DND-41 (cell line): ENCODE measurements at regions not wholly inside any gene's neighbourhood (a gene's known extent, or its start where the extent isn't known, plus 50 kb on each side); places are given as distances from the start of the nearest gene placed in this dataset.

Experiments used
- ATAC-seq: fragments of 200-7000 bp; cut with Tn5 transposase; 3 replicates; pipeline ENCODE4 v1.9.1; 2021; ENCODE audit warnings: low read depth; ENCODE audit not compliant: insufficient read depth
- DNase-seq: peaks from one replicate; pipeline ENCODE4 v3.0.0-alpha.2; 2020
- H2AFZ ChIP-seq: 2 replicates; pipeline ENCODE4 v1.6.0; 2012; ENCODE audit warnings: low read depth, low read length
- H3K27ac ChIP-seq: 2 replicates; pipeline ENCODE4 v1.5.1; 2012; ENCODE audit warnings: low read length, inconsistent platforms
- H3K27me3 ChIP-seq: fragments of 200-600 bp; sonication (generic); 2 replicates; pipeline ENCODE4 v1.6.0; 2012; ENCODE audit warnings: low read length, mild to moderate bottlenecking, inconsistent platforms; ENCODE audit not compliant: insufficient read depth, poor library complexity
- H3K36me3 ChIP-seq: 2 replicates; pipeline ENCODE4 v1.5.1; 2012; ENCODE audit warnings: low read length, inconsistent platforms; ENCODE audit not compliant: insufficient read depth
- H3K4me1 ChIP-seq: 2 replicates; pipeline ENCODE4 v1.5.1; 2012; ENCODE audit warnings: mild to moderate bottlenecking, low read length; ENCODE audit not compliant: insufficient read depth
- H3K4me2 ChIP-seq: 2 replicates; pipeline ENCODE4 v1.6.0; 2012; ENCODE audit warnings: mild to moderate bottlenecking, moderate library complexity, low read length, inconsistent platforms; ENCODE audit not compliant: insufficient read depth
- H3K4me3 ChIP-seq, 2 experiments: fragments of 200-600 bp in 1 of 2; shearing (Covaris generic) in 1 of 2; 2 replicates each; pipeline ENCODE4 v1.5.1; 2012 to 2016; ENCODE audit warnings: inconsistent platforms in 2 of 2, low read length in 2 of 2, mild to moderate bottlenecking in 2 of 2, low read depth in 1 of 2, moderate library complexity in 1 of 2
- H3K79me2 ChIP-seq: 2 replicates; pipeline ENCODE4 v1.6.0; 2012; ENCODE audit warnings: low read length, inconsistent platforms; ENCODE audit not compliant: insufficient read depth
- H3K9ac ChIP-seq: 2 replicates; pipeline ENCODE4 v1.6.0; 2012; ENCODE audit warnings: low read depth, mild to moderate bottlenecking, inconsistent platforms, low read length, moderate library complexity
- H3K9me3 ChIP-seq: 2 replicates; pipeline ENCODE4 v1.5.1; 2012; ENCODE audit warnings: low read length, moderate library complexity, mild to moderate bottlenecking, inconsistent platforms; ENCODE audit not compliant: insufficient read depth, severe bottlenecking
- H4K20me1 ChIP-seq: 2 replicates; pipeline ENCODE4 v1.6.0; 2012; ENCODE audit warnings: low read length; ENCODE audit not compliant: insufficient read depth
- EZH2 ChIP-seq: IDR thresholded peaks from 3 replicates; pipeline ENCODE4 v1.6.1; 2012; ENCODE audit warnings: borderline replicate concordance, low read depth, mild to moderate bottlenecking, moderate library complexity, low read length, inconsistent platforms; ENCODE audit not compliant: severe bottlenecking
- TF ChIP-seq, protein P1 (sequence below): IDR thresholded peaks from 2 replicates; pipeline ENCODE4 v1.5.1; 2012; ENCODE audit warnings: borderline replicate concordance, low read length, moderate library complexity, mild to moderate bottlenecking; ENCODE audit not compliant: poor library complexity, severe bottlenecking; ENCODE audit errors: extremely low read depth

DNA sequence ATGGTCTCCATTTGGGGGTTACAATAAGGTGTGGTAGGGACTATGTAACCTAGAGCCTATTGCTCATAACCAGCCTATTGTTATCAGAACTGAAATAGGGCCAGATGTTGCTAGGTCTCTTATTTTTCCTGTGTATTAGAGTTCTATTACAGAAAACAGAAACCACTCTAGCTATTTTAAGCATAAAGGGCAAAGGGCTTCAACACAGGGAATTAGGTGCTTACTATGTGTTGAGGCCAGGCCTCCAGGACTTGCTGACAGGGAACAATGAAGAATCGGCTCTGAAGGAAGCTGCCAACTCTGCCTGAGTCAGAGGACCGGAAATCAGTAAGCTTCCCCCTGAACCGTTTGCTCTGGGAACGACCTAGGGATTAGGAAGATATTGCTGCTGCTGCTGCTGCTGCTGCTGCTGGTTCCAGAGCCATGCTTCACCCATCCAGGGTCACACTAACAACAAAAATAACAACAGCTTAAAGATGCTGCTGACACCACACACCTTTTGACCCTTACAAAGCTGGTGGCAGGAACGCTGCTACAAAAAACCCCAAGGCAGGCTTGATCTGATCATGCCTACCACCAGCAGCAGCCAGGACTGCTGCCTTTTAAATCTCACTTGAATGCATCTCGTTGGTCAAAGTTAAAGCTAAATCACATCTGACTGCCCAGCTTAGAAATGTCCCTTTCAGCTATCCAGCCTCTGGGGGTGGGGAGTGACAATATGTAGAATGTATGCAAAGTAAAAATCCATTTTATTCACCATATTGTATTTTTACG lies 276.9 kb upstream of the IL12A start:
- Histone ChIP-seq H3K27ac (no peak overlapping the region), H3K27me3 (no peaks in the 10 kb centered on the region), H3K79me2 (no peaks in the 10 kb centered on the region), H2AFZ (no peak overlapping the region), H3K9me3 (peaks cover 4% of the 10 kb centered on the region), H3K36me3 (no peaks in the 10 kb centered on the region), H3K4me2 (no peak overlapping the region), H3K9ac (no peak overlapping the region), H3K4me1 (no peaks in the 10 kb centered on the region), H3K4me3 (no peak overlapping the region), H4K20me1 (no peaks in the 10 kb centered on the region)
- ATAC-seq (no peak), DNase-seq (no peak)
- TF ChIP-seq, protein P1, sequence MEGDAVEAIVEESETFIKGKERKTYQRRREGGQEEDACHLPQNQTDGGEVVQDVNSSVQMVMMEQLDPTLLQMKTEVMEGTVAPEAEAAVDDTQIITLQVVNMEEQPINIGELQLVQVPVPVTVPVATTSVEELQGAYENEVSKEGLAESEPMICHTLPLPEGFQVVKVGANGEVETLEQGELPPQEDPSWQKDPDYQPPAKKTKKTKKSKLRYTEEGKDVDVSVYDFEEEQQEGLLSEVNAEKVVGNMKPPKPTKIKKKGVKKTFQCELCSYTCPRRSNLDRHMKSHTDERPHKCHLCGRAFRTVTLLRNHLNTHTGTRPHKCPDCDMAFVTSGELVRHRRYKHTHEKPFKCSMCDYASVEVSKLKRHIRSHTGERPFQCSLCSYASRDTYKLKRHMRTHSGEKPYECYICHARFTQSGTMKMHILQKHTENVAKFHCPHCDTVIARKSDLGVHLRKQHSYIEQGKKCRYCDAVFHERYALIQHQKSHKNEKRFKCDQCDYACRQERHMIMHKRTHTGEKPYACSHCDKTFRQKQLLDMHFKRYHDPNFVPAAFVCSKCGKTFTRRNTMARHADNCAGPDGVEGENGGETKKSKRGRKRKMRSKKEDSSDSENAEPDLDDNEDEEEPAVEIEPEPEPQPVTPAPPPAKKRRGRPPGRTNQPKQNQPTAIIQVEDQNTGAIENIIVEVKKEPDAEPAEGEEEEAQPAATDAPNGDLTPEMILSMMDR: no peak
- no peak for TF ChIP-seq EZH2

DNA sequence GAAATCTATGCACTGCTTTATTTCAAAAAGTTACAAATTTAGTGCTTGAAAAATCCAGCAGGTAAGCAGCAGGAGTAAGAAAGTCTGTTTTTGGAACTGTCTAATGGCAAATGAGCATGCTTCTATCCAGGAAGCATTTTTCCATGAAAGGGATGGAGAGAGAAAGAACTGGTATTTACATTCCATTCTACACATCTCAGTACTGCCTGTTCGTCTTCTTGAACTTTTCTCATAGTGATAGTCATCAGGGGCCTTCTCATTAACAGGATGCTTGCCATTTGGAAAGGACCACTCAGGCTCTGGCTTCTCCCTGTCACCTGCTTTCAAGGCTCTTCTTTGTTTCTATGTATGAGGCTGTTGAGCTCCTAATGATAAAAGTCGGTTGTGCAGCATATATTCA lies 267.3 kb upstream of the IL12A start:
- Histone ChIP-seq H3K27ac (no peak overlapping the region), H3K4me3 (no peak overlapping the region), H3K36me3 (no peaks in the 10 kb centered on the region), H3K4me1 (no peaks in the 10 kb centered on the region), H4K20me1 (no peaks in the 10 kb centered on the region), H3K9me3 (no peaks in the 10 kb centered on the region), H3K27me3 (no peaks in the 10 kb centered on the region), H3K4me2 (no peak overlapping the region), H3K9ac (no peak overlapping the region), H3K79me2 (no peaks in the 10 kb centered on the region), H2AFZ (no peak overlapping the region)
- ATAC-seq (no peak), DNase-seq (no peak)
- TF ChIP-seq, protein P1: no peak
- TF ChIP-seq EZH2: no peak

DNA sequence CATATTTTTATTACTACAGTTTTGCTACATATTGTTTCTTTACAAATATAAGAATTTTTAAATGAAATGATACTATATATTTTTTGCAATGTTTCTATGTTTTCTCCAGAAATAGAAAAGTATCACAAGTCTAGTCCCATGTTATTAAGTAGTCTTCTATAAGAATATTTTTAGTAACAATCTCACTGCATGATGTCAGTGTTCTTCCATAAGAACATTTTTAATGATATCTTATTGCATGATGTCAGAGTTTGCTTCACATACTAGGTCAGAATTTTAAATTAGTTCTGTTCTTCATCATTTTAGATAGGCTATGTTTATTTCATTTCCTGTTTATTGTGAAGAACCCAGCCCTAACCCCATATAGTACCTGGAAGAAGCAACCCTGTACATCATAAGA lies 265.3 kb upstream of the IL12A start:
- H3K4me3 ChIP-seq: no peak overlapping the region
- H4K20me1 ChIP-seq: no peaks in the 10 kb centered on the region
- TF ChIP-seq EZH2: no peak
- TF ChIP-seq, protein P1: no peak
- no peaks in the 10 kb centered on the region for H3K9me3 ChIP-seq
- H3K9ac ChIP-seq: no peak overlapping the region
- H3K36me3 ChIP-seq: no peaks in the 10 kb centered on the region
- no peaks in the 10 kb centered on the region for H3K4me1 ChIP-seq
- H3K79me2 ChIP-seq: no peaks in the 10 kb centered on the region
- no peaks in the 10 kb centered on the region for H3K27me3 ChIP-seq
- H3K4me2 ChIP-seq: no peak overlapping the region
- DNase-seq: no peak
- no peak overlapping the region for H2AFZ ChIP-seq
- H3K27ac ChIP-seq: no peak overlapping the region
- ATAC-seq: no peak
